ENCODE measurements at regions not wholly inside any gene's neighbourhood (a gene's known extent, or its start where the extent isn't known, plus 50 kb on each side); places are given as distances from the start of the nearest gene placed in this dataset.

DNA sequence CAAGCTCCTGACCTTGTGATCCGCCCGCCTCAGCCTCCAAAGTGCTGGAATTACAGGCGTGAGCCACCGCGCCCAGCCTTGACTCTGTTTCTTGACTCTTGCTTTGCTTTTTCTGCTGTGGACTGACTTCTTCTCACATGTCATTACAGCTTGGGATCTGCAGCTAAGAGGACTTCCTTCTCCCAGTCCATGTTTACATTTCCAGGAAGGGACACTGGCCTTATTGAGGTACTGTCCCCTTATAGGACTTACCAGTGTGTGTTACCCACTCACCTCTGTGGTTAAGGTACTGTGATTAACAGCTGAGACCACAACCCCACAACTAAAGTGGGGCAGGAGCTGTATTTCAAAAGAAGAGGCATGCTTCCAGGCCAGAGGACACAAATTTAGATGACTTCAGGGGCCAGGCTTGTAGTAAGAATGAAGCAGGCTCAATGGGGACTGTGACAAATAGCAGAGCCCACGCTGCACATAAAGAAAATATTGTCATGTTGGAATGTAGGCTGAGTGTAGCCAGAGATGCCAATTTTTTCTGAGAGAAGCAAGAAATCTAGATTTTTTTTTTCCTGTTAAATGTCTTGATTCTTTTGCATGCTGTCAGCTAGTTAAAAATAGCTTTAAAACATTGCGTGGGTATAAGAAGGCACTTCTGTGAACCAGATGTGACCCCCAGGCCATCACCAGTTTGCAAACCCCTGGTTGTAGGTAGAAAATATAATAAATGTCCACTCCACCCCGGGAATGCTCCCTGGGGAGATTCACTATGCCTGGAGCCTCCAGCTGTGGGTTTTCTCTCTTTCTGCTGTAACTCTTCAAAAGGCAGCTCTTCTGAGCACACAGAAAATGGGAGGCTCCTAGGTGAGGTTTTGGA is 75.0 kb downstream of the PTPDC1 start:
- no peak for DNase-seq (ENCODE audit: low read depth, low spot score)
- in situ Hi-C loops (cut with HindIII; ENCODE audit: low pct_unique_long_range_greater_than_20kb, low sequenced_read_pairs) (no loop called here), intact Hi-C loops (cut with micrococcal nuclease; ENCODE audit: unreplicated experiment) (no loop called here)
- CTCF ChIA-PET: no interaction called here
- no peak overlapping the region for H3K4me3 ChIP-seq (ENCODE audit: low read depth in 2 of 2, low read length in 2 of 2)
- no peaks in the 10 kb centered on the region for H3K9me3 ChIP-seq (ENCODE audit: control insufficient read depth, insufficient read depth, low read depth, low read length)
- H3K27me3 ChIP-seq (ENCODE audit: control insufficient read depth, insufficient read depth, low read length): no peaks in the 10 kb centered on the region
- peaks cover 12% of the 10 kb centered on the region for H3K4me1 ChIP-seq (ENCODE audit: control insufficient read depth, insufficient read depth, low read length)
- BruUV-seq (replicated peaks): no TSS peak
- TF ChIP-seq, protein P1, sequence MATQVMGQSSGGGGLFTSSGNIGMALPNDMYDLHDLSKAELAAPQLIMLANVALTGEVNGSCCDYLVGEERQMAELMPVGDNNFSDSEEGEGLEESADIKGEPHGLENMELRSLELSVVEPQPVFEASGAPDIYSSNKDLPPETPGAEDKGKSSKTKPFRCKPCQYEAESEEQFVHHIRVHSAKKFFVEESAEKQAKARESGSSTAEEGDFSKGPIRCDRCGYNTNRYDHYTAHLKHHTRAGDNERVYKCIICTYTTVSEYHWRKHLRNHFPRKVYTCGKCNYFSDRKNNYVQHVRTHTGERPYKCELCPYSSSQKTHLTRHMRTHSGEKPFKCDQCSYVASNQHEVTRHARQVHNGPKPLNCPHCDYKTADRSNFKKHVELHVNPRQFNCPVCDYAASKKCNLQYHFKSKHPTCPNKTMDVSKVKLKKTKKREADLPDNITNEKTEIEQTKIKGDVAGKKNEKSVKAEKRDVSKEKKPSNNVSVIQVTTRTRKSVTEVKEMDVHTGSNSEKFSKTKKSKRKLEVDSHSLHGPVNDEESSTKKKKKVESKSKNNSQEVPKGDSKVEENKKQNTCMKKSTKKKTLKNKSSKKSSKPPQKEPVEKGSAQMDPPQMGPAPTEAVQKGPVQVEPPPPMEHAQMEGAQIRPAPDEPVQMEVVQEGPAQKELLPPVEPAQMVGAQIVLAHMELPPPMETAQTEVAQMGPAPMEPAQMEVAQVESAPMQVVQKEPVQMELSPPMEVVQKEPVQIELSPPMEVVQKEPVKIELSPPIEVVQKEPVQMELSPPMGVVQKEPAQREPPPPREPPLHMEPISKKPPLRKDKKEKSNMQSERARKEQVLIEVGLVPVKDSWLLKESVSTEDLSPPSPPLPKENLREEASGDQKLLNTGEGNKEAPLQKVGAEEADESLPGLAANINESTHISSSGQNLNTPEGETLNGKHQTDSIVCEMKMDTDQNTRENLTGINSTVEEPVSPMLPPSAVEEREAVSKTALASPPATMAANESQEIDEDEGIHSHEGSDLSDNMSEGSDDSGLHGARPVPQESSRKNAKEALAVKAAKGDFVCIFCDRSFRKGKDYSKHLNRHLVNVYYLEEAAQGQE (IDR thresholded peaks at IDR 0.05; ENCODE audit: insufficient read depth in 1 of 2, low read depth in 2 of 2, low read length in 1 of 2): no peak
- TF ChIP-seq TCF7L2 (IDR thresholded peaks at IDR 0.05; ENCODE audit: low read depth, low read length): no peak
- TF ChIP-seq SIN3A (IDR thresholded peaks at IDR 0.05; ENCODE audit: borderline replicate concordance, insufficient read depth, low read depth, low read length): no peak
- TF ChIP-seq, protein P2, sequence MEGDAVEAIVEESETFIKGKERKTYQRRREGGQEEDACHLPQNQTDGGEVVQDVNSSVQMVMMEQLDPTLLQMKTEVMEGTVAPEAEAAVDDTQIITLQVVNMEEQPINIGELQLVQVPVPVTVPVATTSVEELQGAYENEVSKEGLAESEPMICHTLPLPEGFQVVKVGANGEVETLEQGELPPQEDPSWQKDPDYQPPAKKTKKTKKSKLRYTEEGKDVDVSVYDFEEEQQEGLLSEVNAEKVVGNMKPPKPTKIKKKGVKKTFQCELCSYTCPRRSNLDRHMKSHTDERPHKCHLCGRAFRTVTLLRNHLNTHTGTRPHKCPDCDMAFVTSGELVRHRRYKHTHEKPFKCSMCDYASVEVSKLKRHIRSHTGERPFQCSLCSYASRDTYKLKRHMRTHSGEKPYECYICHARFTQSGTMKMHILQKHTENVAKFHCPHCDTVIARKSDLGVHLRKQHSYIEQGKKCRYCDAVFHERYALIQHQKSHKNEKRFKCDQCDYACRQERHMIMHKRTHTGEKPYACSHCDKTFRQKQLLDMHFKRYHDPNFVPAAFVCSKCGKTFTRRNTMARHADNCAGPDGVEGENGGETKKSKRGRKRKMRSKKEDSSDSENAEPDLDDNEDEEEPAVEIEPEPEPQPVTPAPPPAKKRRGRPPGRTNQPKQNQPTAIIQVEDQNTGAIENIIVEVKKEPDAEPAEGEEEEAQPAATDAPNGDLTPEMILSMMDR (IDR thresholded peaks at IDR 0.05): no peak
- no peak for TF ChIP-seq POLR2AphosphoS5 (IDR thresholded peaks at IDR 0.05; ENCODE audit: low read depth, low read length)
- ATAC-seq: no peak
- no peaks in the 10 kb centered on the region for H3K36me3 ChIP-seq (ENCODE audit: control insufficient read depth, insufficient read depth, low read length)
- H3K27ac ChIP-seq (ENCODE audit: low read length): no peak overlapping the region
- POLR2A ChIA-PET: interaction anchor here (0.7 kb wide), 1 partner anchor 51 kb away, joined by 3 read pairs; no protein-coding TSS in a partner anchor

DNA sequence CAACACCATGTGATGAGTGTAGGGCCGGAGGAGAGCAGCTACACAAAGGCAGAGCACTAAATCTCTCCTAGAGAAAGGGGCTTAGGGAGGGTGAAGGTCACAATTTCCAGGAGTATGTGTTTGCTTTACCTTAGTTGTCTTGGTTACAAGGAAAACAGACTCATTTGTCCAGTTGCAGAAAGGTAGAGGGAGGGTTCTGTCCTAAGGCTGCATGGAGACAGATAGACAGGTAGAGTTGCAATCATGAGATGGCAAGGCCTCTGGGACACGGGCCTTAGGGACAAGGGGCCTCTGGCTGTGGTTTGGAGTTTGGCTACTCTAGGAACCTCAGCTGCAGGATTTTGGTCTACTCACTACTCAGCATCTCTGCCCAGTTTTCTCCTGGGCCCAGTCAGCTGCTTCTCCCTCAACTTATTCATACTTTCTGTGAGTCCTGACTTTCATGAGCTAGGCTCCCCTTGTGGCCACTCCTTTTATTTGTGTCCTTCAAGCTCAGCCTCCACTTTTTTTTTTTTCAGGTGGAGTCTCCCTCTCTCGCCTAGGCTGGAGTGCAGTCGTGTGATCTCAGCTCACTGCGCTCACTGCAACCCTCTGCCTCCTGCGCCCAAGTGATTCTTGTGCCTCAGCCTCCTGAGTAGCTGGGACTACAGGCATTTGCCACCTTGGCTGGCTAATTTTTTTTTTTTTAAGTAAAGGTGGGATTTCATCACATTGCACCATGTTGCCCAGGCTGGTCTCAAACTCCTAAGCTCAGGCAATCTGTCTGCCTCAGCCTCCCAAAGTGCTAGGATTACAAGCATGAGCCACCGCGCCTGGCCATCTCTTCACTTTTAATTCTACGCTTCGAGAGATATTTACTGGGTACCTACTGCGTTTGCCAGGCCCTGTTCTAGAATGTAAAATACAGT is 76.6 kb downstream of the PTPDC1 start:
- no peaks in the 10 kb centered on the region for H3K36me3 ChIP-seq (ENCODE audit: control insufficient read depth, insufficient read depth, low read length)
- ChIA-PET POLR2A (no interaction called here), CTCF (no interaction called here)
- DNase-seq (ENCODE audit: low read depth, low spot score) (no peak), ATAC-seq (no peak)
- H3K27ac ChIP-seq (ENCODE audit: low read length): no peak overlapping the region
- no peaks in the 10 kb centered on the region for H3K9me3 ChIP-seq (ENCODE audit: control insufficient read depth, insufficient read depth, low read depth, low read length)
- H3K4me3 ChIP-seq (ENCODE audit: low read depth in 2 of 2, low read length in 2 of 2): no peak overlapping the region
- H3K4me1 ChIP-seq (ENCODE audit: control insufficient read depth, insufficient read depth, low read length): peaks cover 20% of the 10 kb centered on the region
- intact Hi-C loops (cut with micrococcal nuclease; ENCODE audit: unreplicated experiment): loop anchor here (10.0 kb wide), 1 partner anchor 96 kb away; no protein-coding TSS in a partner anchor
- TF ChIP-seq POLR2AphosphoS5 (IDR thresholded peaks at IDR 0.05; ENCODE audit: low read depth, low read length) (no peak), TCF7L2 (IDR thresholded peaks at IDR 0.05; ENCODE audit: low read depth, low read length) (no peak), SIN3A (IDR thresholded peaks at IDR 0.05; ENCODE audit: borderline replicate concordance, insufficient read depth, low read depth, low read length) (no peak)
- TF ChIP-seq, protein P1 (IDR thresholded peaks at IDR 0.05; ENCODE audit: insufficient read depth in 1 of 2, low read depth in 2 of 2, low read length in 1 of 2): no peak
- TF ChIP-seq, protein P2 (IDR thresholded peaks at IDR 0.05): no peak; the same call in 1 of the 2 replicates
- no TSS peak for BruUV-seq (replicated peaks)
- in situ Hi-C loops (cut with HindIII; ENCODE audit: low pct_unique_long_range_greater_than_20kb, low sequenced_read_pairs): no loop called here
- H3K27me3 ChIP-seq (ENCODE audit: control insufficient read depth, insufficient read depth, low read length): no peaks in the 10 kb centered on the region
